Fibroblast of skin of abdomen (primary cell): ENCODE measurements at regions not wholly inside any gene's neighbourhood (a gene's known extent, or its start where the extent isn't known, plus 50 kb on each side); places are given as distances from the start of the nearest gene placed in this dataset.
A peak's percentile ranks its signal among the peaks of the same experiment; 100 is the strongest.

ENCODE experiments used
- DNase-seq: peaks from one replicate; pipeline ENCODE4 v3.0.0-alpha.2; 2013

GRCh38 chr3:30341079-30341478 lies 265.3 kb upstream of the TGFBR2 start:
- DNase-seq = no peak

GRCh38 chr3:30341851-30342250 lies 264.6 kb upstream of the TGFBR2 start:
- DNase-seq = peak; percentile 33

GRCh38 chr3:30342318-30343060 lies 263.9 kb upstream of the TGFBR2 start:
- peak; percentile 95 for DNase-seq

GRCh38 chr3:30343067-30343831 lies 263.2 kb upstream of the TGFBR2 start:
- no peak for DNase-seq

GRCh38 chr3:30343861-30344260 lies 262.5 kb upstream of the TGFBR2 start:
- DNase-seq = no peak

- no peak for DNase-seq
These were observed 262.1 kb upstream of the TGFBR2 start for GRCh38 chr3:30344288-30344687.

- DNase-seq = no peak
These were observed 259.5 kb upstream of the TGFBR2 start for GRCh38 chr3:30346933-30347320.

- peak; percentile 94 for DNase-seq
These were observed 258.7 kb upstream of the TGFBR2 start for GRCh38 chr3:30347679-30348216.

- no peak for DNase-seq
These were observed 256.9 kb upstream of the TGFBR2 start for GRCh38 chr3:30349507-30349906.

- no peak for DNase-seq
These were observed 256.4 kb upstream of the TGFBR2 start for GRCh38 chr3:30350011-30350410.

- DNase-seq = no peak
These were observed 255.5 kb upstream of the TGFBR2 start for GRCh38 chr3:30350901-30351300.

GRCh38 chr3:30352410-30353318 lies 253.7 kb upstream of the TGFBR2 start:
- DNase-seq = no peak

GRCh38 chr3:30353711-30354467 lies 252.5 kb upstream of the TGFBR2 start:
- no peak for DNase-seq

- DNase-seq = no peak
These were observed 251.9 kb upstream of the TGFBR2 start for GRCh38 chr3:30354513-30354912.

- no peak for DNase-seq
These were observed 251.4 kb upstream of the TGFBR2 start for GRCh38 chr3:30354972-30355371.

GRCh38 chr3:30355622-30356021 lies 250.8 kb upstream of the TGFBR2 start:
- peak; percentile 35 for DNase-seq

- peak; percentile 78 for DNase-seq
These were observed 249.3 kb upstream of the TGFBR2 start for GRCh38 chr3:30356866-30357753.

GRCh38 chr3:30357897-30358296 lies 248.5 kb upstream of the TGFBR2 start:
- no peak for DNase-seq

- no peak for DNase-seq
These were observed 247.5 kb upstream of the TGFBR2 start for GRCh38 chr3:30358871-30359270.

- DNase-seq = peak; percentile 85
These were observed 237.4 kb upstream of the TGFBR2 start for GRCh38 chr3:30368978-30369377.
